Activated T-helper 1 cell treated with anti-CD3 and anti-CD28 coated beads, Interleukin-2, amount 50 U/mL, for 16 hours (primary cell): ENCODE measurements at regions not wholly inside any gene's neighbourhood (a gene's known extent, or its start where the extent isn't known, plus 50 kb on each side); places are given as distances from the start of the nearest gene placed in this dataset.

Experiments used
- DNase-seq, 2 donors: peaks; one replicate each; pipeline ENCODE4 v3.0.0-alpha.2; 2020; ENCODE audit warnings: low read depth in 1 of 2, low spot score in 1 of 2

GRCh38 chr5:109533751-109534272, 124.0 kb upstream of the PJA2 start:
- no peak for DNase-seq

DNA sequence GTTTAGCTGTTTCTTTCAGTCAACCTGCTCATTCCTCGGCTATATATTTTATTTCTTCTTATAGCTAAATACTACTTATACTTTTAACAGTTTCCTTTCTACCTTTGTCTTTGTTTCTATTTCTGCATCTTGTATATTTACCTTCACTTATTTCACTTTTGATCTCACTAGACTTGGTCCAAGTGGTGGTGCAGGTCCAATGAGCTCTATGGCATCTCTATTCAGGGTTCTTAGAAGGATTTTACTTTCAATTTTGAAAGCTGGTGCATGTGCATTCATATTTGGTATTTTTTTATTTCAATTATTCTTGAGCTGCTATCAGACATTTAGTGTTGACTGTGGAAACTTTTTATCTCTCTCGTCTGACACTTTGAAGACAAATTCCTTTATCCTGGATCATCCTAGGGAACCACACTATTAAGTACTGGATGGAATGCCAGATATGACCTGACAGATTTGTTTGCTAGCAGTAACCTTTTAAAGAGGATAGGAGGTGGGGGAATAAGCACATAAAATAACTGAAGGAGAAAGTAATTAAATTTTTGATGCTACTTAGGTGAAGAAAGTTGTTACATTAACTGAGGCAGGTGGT, 123.1 kb upstream of the PJA2 start:
- DNase-seq, result no peak

- DNase-seq, result no peak
These were observed 121.5 kb upstream of the PJA2 start for GRCh38 chr5:109531262-109531661.

GRCh38 chr5:109529987-109530386, 120.2 kb upstream of the PJA2 start:
- DNase-seq, result no peak

GRCh38 chr5:109529520-109529919, 119.7 kb upstream of the PJA2 start:
- no peak for DNase-seq

DNA sequence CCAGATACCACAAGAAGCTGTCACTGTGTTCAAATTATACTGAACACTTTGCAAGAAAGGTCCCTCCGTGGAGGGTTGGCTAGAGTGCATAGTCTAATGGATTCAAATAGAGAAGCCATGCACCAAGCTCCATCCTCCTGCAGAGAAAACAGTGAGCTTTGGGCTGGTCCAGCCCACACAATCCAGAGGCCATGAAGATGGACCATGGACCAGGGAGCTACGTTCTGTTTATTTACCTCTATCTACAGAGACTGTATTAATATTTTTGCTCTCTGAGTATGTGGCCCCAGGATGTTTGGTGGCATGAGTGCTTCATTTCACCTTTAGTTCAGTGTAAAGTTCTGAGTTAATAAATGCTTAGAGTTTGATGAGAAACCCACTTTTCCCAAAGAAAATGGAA, 114.8 kb upstream of the PJA2 start:
- no peak for DNase-seq

GRCh38 chr5:109524026-109524425, 114.3 kb upstream of the PJA2 start:
- DNase-seq, result no peak

DNA sequence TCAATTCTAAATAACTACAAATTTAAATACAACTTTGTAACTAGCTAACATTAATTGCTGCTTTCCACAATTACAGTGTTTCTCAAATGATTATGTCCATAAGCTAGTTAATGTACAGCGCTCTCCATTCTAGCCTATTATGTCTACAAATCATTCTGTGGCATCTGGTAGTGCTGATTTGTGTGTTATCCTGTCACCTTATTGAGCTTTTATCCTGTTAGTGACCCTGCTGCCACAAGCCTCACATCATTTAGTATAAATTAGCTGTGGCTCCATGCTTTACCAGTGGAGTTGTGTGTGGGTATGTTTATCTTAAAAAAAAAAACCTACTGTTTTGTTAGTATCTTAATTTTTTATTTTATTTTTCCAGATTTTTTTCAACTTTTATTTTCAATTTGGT, 112.6 kb upstream of the PJA2 start:
- no peak for DNase-seq

DNA sequence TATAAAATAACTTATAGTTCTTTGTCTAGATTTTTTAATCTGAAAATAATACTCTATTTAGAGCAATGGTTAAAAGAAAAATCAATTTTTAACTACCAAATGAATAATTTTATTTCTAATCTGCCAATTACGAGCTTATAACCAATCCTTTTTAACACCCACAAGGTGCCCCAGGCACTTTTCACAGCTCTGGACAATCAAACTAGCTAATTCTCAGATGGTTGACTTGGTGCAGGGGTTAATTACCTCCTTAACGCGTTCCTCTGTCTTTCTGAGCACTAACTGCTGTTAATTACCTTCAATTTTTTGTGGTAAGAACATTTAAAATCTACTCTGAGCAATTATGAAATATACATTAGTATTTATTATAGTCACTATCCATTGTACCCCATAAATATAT, 109.6 kb upstream of the PJA2 start:
- DNase-seq, result no peak

- no peak for DNase-seq
These were observed 106.6 kb upstream of the PJA2 start for GRCh38 chr5:109516390-109516789.

- DNase-seq, result no peak
These were observed 102.4 kb upstream of the PJA2 start for GRCh38 chr5:109511980-109512734.

DNA sequence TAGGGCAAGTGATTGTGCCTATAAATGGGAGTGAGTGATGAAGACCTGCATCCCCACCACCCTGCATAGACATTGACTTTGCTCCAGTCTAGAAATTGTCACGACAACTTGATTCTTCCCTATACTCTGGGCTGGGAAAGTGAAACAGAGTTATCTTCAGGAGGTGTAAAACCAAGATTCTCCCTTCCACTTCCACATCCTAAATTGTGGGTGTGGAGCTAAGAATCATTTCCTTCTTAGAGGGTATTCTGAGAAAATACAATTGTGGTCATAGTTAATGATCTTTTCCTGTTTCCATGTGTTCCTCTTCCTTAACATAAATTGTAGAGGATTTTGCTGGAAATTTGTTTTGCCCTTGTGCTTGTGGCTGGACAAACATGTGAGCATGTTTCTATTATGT, 96.8 kb upstream of the PJA2 start:
- DNase-seq, result no peak

GRCh38 chr5:109496112-109496511, 86.3 kb upstream of the PJA2 start:
- no peak for DNase-seq

DNA sequence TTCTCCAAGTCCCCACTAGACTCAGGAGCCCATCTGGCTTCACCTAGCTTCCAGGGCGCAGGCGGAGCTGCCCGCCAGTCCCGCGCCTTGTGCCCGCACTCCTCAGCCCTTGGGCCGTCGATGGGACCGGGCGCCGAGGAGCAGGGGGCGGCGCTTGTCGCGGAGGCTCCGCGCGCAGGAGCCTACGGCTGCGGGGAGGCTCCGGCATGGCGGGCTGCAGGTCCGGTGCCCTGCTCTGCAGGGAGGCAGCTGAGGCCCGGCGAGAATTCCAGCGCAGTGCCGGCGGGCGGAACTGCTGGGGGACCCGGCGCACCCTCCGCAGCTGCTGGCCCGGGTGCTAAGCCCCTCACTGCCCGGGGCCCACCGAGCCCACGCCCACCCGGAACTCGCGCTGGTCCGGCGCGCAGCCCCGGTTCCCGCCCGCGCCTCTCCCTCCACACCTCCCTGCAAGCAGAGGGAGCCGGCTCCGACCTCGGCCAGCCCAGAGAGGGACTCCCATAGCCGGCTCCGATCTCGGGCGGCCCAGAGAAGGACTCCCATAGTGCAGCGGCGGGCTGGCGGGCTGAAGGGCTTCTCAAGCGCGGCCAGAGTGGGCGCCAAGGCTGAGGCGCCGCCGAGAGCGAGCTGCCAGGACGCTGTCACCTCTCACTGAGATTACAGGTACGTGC, 78.1 kb upstream of the PJA2 start:
- DNase-seq, result no peak

GRCh38 chr5:109486200-109486804, 76.5 kb upstream of the PJA2 start:
- no peak for DNase-seq

DNA sequence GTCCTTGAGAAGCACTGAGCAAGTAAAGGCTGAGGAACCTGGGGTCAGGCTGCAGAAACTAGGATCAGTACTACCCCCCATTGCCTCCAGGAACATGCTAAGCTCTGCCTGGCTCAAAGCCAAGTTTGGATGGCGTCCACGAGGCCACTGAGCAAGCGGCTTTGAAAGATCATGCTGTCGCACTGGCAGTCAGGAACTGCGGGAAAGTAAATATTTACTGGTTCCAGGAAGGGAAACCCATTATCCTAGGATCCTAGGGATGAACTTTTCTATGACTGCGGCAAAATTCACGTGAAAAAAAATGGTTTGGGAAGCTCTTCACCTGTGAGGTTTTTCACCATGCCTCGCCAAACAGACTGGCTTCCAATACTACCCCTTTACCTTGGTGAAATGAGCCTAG, 75.3 kb upstream of the PJA2 start:
- no peak for DNase-seq

DNA sequence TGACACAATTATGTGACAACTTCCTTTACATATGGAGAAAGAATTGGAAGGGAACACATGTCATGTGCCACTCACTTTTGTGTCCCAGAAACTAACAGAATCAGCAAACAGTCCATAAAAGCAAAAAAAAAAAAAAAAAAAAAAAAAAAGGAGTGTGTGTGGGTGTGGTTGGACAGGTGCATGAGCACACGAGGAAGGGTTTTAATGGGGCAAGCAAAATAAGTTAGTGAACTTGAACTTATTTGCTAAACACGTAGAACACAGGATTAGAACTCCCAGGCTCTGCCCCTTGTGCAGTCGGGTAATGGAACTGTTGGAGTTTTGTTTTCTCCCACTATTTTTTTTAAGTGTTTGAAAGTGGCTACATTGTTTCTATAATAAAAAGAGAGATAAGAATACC, 74.8 kb upstream of the PJA2 start:
- DNase-seq, result no peak

- no peak for DNase-seq
These were observed 73.7 kb upstream of the PJA2 start for GRCh38 chr5:109483395-109483971.

- no peak for DNase-seq
These were observed 73.0 kb upstream of the PJA2 start for GRCh38 chr5:109482748-109483147.

- no peak for DNase-seq
These were observed 69.6 kb upstream of the PJA2 start for GRCh38 chr5:109479260-109479860.

GRCh38 chr5:109478830-109479229, 69.1 kb upstream of the PJA2 start:
- DNase-seq, result no peak
